H1 (cell line): ENCODE measurements at regions not wholly inside any gene's neighbourhood (a gene's known extent, or its start where the extent isn't known, plus 50 kb on each side); places are given as distances from the start of the nearest gene placed in this dataset.

Experiments used
- CTCF ChIA-PET: fragments of 300-600 bp; sonication (Branson Sonifier 250); formaldehyde crosslinking; loops from one replicate; lab custom pipeline; 2021; ENCODE audit not compliant: partially characterized antibody; lab: Charles Lee
- POLR2A ChIA-PET: fragments of 300-600 bp; sonication (Branson Sonifier 250); formaldehyde crosslinking; loops from one replicate; lab custom pipeline; 2021; ENCODE audit warnings: inconsistent platforms; ENCODE audit not compliant: partially characterized antibody; lab: Charles Lee
- DNase-seq, 2 experiments: peaks; one replicate each; pipeline versions ENCODE4 v3.0.0 to v3.0.0-alpha.2; 2010 to 2022; ENCODE audit warnings: low spot score in 2 of 2, low read depth in 1 of 2, mixed read lengths in 1 of 2
- FAIRE-seq: peaks from 2 replicates; lab custom pipeline; 2011; peaks lifted over from hg19 to GRCh38; lab: Jason Lieb, UNC
- H2AFZ ChIP-seq: 2 replicates; pipeline ENCODE4 v1.8.1; 2012; ENCODE audit warnings: low read length, inconsistent platforms
- H2AK5ac ChIP-seq: 2 replicates; pipeline ENCODE4 v1.6.1; 2013; ENCODE audit warnings: low read depth, low read length
- H2BK120ac ChIP-seq: replicated peaks from 2 replicates; pipeline ENCODE3; 2013; ENCODE audit warnings: low read depth, low read length, inconsistent platforms
- H2BK12ac ChIP-seq: 2 replicates; pipeline ENCODE4 v1.6.1; 2013; ENCODE audit warnings: low read depth, low read length
- H2BK15ac ChIP-seq: 2 replicates; pipeline ENCODE4 v1.6.1; 2013; ENCODE audit warnings: low read length
- H2BK20ac ChIP-seq: 2 replicates; pipeline ENCODE4 v1.6.1; 2013; ENCODE audit warnings: low read length
- H2BK5ac ChIP-seq: 2 replicates; pipeline ENCODE4 v1.6.1; 2013; ENCODE audit warnings: low read depth, low read length
- H3K14ac ChIP-seq: 2 replicates; pipeline ENCODE4 v1.6.1; 2013; ENCODE audit warnings: inconsistent platforms; ENCODE audit not compliant: insufficient read length
- H3K18ac ChIP-seq: 2 replicates; pipeline ENCODE4 v1.6.1; 2013; ENCODE audit warnings: low read length; ENCODE audit errors: extremely low read depth
- H3K23ac ChIP-seq: 2 replicates; pipeline ENCODE4 v1.6.1; 2013; ENCODE audit warnings: inconsistent platforms; ENCODE audit not compliant: insufficient read length
- H3K23me2 ChIP-seq: 2 replicates; pipeline ENCODE4 v1.6.1; 2013; ENCODE audit warnings: low read depth, low read length
- H3K27ac ChIP-seq: 2 replicates; pipeline ENCODE4 v1.6.1; 2011; ENCODE audit warnings: low read depth, low read length, inconsistent platforms
- H3K27me3 ChIP-seq, 4 experiments: replicated peaks in 1 of 4; 1 replicate in 1 of 4; 2 replicates in 3 of 4; pipeline versions ENCODE4 v1.6.1 to v1.8.1; 2011 to 2013; ENCODE audit warnings: low read length in 3 of 4, mild to moderate bottlenecking in 3 of 4, inconsistent platforms in 2 of 4, mixed read lengths in 2 of 4, moderate library complexity in 1 of 4; ENCODE audit not compliant: control insufficient read depth in 3 of 4, insufficient read depth in 3 of 4; ENCODE audit errors: extremely low read depth in 1 of 4
- H3K36me3 ChIP-seq, 4 experiments: 2 replicates each; pipeline versions ENCODE4 v1.6.1 to v1.8.1; 2011 to 2013; ENCODE audit warnings: mild to moderate bottlenecking in 4 of 4, low read length in 3 of 4, moderate library complexity in 2 of 4, control low read depth in 1 of 4, inconsistent platforms in 1 of 4; ENCODE audit not compliant: insufficient read depth in 4 of 4, control insufficient read depth in 2 of 4
- H3K4ac ChIP-seq: replicated peaks from 2 replicates; pipeline ENCODE3; 2013; ENCODE audit warnings: low read length, low read depth, mixed read lengths, inconsistent platforms; ENCODE audit not compliant: insufficient read length
- H3K4me1 ChIP-seq, 4 experiments: replicated peaks in 1 of 4; 1 replicate in 1 of 4; 2 replicates in 3 of 4; pipeline versions ENCODE4 v1.6.1 to v1.8.1; 2011 to 2013; ENCODE audit warnings: low read length in 3 of 4, inconsistent platforms in 2 of 4, mixed read lengths in 1 of 4; ENCODE audit not compliant: insufficient read depth in 4 of 4, control insufficient read depth in 3 of 4
- H3K4me2 ChIP-seq, 2 experiments: 2 replicates each; pipeline versions ENCODE4 v1.6.1 to v1.8.1; 2011 to 2013; ENCODE audit warnings: low read depth in 2 of 2, low read length in 2 of 2, control low read depth in 1 of 2, inconsistent platforms in 1 of 2, mild to moderate bottlenecking in 1 of 2; ENCODE audit not compliant: insufficient read depth in 1 of 2
- H3K4me3 ChIP-seq, 4 experiments: fragments of 200-600, 300-600 bp in 1 of 4; sonication (generic), shearing (Covaris generic), sonication (Bioruptor Twin) in 1 of 4; 2 replicates each; pipeline versions ENCODE4 v1.5.1 to v1.8.1; 2011 to 2016; ENCODE audit warnings: low read length in 4 of 4, low read depth in 3 of 4, control low read depth in 2 of 4, inconsistent platforms in 2 of 4, mild to moderate bottlenecking in 2 of 4, mixed read lengths in 1 of 4, moderate library complexity in 1 of 4; ENCODE audit not compliant: insufficient read depth in 2 of 4; ENCODE audit errors: extremely low read depth in 1 of 4
- H3K56ac ChIP-seq: replicated peaks from 2 replicates; pipeline ENCODE3; 2013; ENCODE audit warnings: low read depth, mild to moderate bottlenecking, mixed read lengths, low read length, inconsistent platforms; ENCODE audit not compliant: insufficient read length
- H3K79me1 ChIP-seq: 2 replicates; pipeline ENCODE4 v1.6.1; 2013; ENCODE audit warnings: low read depth, low read length, control low read depth
- H3K79me2 ChIP-seq, 2 experiments: 2 replicates each; pipeline versions ENCODE4 v1.6.1 to v1.8.1; 2012 to 2013; ENCODE audit warnings: low read length in 2 of 2, mild to moderate bottlenecking in 2 of 2, inconsistent platforms in 1 of 2; ENCODE audit not compliant: insufficient read depth in 2 of 2, control insufficient read depth in 1 of 2
- H3K9ac ChIP-seq, 4 experiments: replicated peaks in 1 of 4; 1 replicate in 1 of 4; 2 replicates in 3 of 4; pipeline versions ENCODE4 v1.6.1 to v1.8.1; 2011 to 2013; ENCODE audit warnings: low read depth in 3 of 4, low read length in 3 of 4, control low read depth in 2 of 4, mild to moderate bottlenecking in 2 of 4, moderate library complexity in 2 of 4, inconsistent platforms in 1 of 4; ENCODE audit errors: extremely low read depth in 1 of 4
- H3K9me3 ChIP-seq, 2 experiments: 2 replicates each; pipeline versions ENCODE4 v1.6.1 to v1.8.1; 2012 to 2013; ENCODE audit warnings: mild to moderate bottlenecking in 2 of 2, moderate library complexity in 2 of 2, control low read depth in 1 of 2, inconsistent platforms in 1 of 2, low read depth in 1 of 2, low read length in 1 of 2, mixed read lengths in 1 of 2; ENCODE audit not compliant: insufficient read depth in 2 of 2
- H4K20me1 ChIP-seq, 2 experiments: replicated peaks in 1 of 2; 2 replicates each; pipeline versions ENCODE3 to v1.8.1; 2011 to 2013; ENCODE audit warnings: inconsistent platforms in 2 of 2, low read length in 2 of 2, mild to moderate bottlenecking in 1 of 2; ENCODE audit not compliant: insufficient read depth in 2 of 2, control insufficient read depth in 1 of 2
- H4K5ac ChIP-seq: 2 replicates; pipeline ENCODE4 v1.6.1; 2013; ENCODE audit warnings: low read length, low read depth, mixed read lengths, inconsistent platforms; ENCODE audit not compliant: insufficient read length
- H4K8ac ChIP-seq: 2 replicates; pipeline ENCODE4 v1.8.0; 2013; ENCODE audit warnings: mild to moderate bottlenecking, moderate library complexity, low read length, inconsistent platforms; ENCODE audit not compliant: insufficient read depth; ENCODE audit errors: extremely low read depth
- H4K91ac ChIP-seq: replicated peaks from 2 replicates; pipeline ENCODE3; 2013; ENCODE audit warnings: low read length, mixed read lengths, inconsistent platforms; ENCODE audit not compliant: insufficient read length
- SUZ12 ChIP-seq: fragments of 200-600 bp; sonication (generic); IDR thresholded peaks from 2 replicates; pipeline ENCODE4 v1.6.1; 2012; ENCODE audit warnings: mild to moderate bottlenecking, inconsistent platforms, low read length, moderate library complexity, mixed read lengths
- TBP ChIP-seq: IDR thresholded peaks from 2 replicates; pipeline ENCODE4 v1.6.1; 2011; ENCODE audit warnings: low read depth, low read length, improper control_type of control experiment
- WGBS, 2 experiments: shearing (Covaris generic) in 1 of 2; methylation state at CpG; one replicate each; pipeline versions ENCODE4 v1.1.6 to v1.1.7; 2013 to 2015; ENCODE audit warnings: low lambda C conversion rate in 2 of 2, mixed read lengths in 2 of 2, inconsistent platforms in 1 of 2, low coverage in 1 of 2, missing lambda C conversion rate in 1 of 2; ENCODE audit not compliant: insufficient replicate concordance in 2 of 2, insufficient coverage in 1 of 2, insufficient read length in 1 of 2; ENCODE audit errors: extremely low coverage in 1 of 2, missing lambda C conversion rate in 1 of 2; 5-methylcytosine and 5-hydroxymethylcytosine counted together

- Histone ChIP-seq H3K23me2 (no peaks in the 10 kb centered on the region), H3K4me1 (peaks cover 0 to 10% (median 2%) of the 10 kb centered on the region in 4 experiments; a peak in 1 of 7 replicates), H4K91ac (no peak overlapping the region), H4K8ac (no peak overlapping the region), H4K5ac (no peak overlapping the region), H3K18ac (no peak overlapping the region), H3K9ac (no peak overlapping the region), H2BK20ac (no peak overlapping the region), H2AFZ (no peak overlapping the region), H3K9me3 (no peaks in the 10 kb centered on the region), H3K56ac (no peak overlapping the region), H2AK5ac (no peak overlapping the region), H3K36me3 (no peaks in the 10 kb centered on the region), H4K20me1 (no peaks in the 10 kb centered on the region), H3K79me1 (no peaks in the 10 kb centered on the region), H2BK120ac (no peak overlapping the region), H3K23ac (no peak overlapping the region), H3K4me2 (no peak overlapping the region), H3K27ac (no peak overlapping the region), H3K14ac (no peak overlapping the region), H2BK12ac (no peak overlapping the region), H3K4me3 (no peak overlapping the region), H3K27me3 (no peaks in the 10 kb centered on the region; a peak in 1 of 7 replicates), H2BK15ac (no peak overlapping the region), H2BK5ac (no peak overlapping the region), H3K79me2 (no peaks in the 10 kb centered on the region), H3K4ac (no peak overlapping the region)
- ChIA-PET POLR2A (no interaction called here), CTCF (no interaction called here)
- DNase-seq (no peak), FAIRE-seq (no peak)
- 78% methylated on average over 3 of the region's 3 CpGs; no CpG with 5 or more reads in 1 of the 2 experiments for WGBS, 2 experiments
- TF ChIP-seq TBP (no peak), SUZ12 (no peak)
These were observed 480.4 kb downstream of the FOXO1 start for GRCh38 chr13:40186041-40186440.
